ENCODE measurements at regions not wholly inside any gene's neighbourhood (a gene's known extent, or its start where the extent isn't known, plus 50 kb on each side); places are given as distances from the start of the nearest gene placed in this dataset.

DNA sequence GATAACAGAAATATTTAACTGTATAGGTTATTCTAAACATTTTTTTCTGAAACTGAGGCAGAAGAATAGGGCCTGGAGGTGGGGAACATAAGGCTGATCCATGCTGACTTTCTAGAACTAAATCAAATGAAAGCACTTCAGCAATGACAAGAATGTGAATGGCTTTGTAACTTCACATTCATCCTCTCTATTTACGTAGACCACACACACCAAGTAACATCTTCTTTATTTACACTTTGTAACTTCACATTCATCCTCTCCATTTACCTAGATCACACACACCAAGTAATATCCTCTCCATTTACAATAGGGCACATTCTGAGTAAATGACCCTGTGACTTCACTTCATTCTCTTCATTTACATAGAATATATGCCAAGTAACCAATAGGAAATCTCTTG, 251.8 kb upstream of the CDH9 start:
- Histone ChIP-seq H3K27ac (no peak overlapping the region), H3K4me1 (no peaks in the 10 kb centered on the region), H3F3A (ENCODE audit: low read depth) (no peaks in the 10 kb centered on the region), H3K79me2 (ENCODE audit: low read depth) (no peaks in the 10 kb centered on the region), H3K27me3 (no peaks in the 10 kb centered on the region), H2AFZ (replicated peaks) (no peak overlapping the region), H4K20me1 (ENCODE audit: low read depth) (no peaks in the 10 kb centered on the region), H3K4me3 (no peak overlapping the region), H3K9ac (no peak overlapping the region), H3K4me2 (no peak overlapping the region), H3K9me3 (ENCODE audit: low read depth) (no peaks in the 10 kb centered on the region), H3K36me3 (no peaks in the 10 kb centered on the region)
- TF ChIP-seq, protein P1, sequence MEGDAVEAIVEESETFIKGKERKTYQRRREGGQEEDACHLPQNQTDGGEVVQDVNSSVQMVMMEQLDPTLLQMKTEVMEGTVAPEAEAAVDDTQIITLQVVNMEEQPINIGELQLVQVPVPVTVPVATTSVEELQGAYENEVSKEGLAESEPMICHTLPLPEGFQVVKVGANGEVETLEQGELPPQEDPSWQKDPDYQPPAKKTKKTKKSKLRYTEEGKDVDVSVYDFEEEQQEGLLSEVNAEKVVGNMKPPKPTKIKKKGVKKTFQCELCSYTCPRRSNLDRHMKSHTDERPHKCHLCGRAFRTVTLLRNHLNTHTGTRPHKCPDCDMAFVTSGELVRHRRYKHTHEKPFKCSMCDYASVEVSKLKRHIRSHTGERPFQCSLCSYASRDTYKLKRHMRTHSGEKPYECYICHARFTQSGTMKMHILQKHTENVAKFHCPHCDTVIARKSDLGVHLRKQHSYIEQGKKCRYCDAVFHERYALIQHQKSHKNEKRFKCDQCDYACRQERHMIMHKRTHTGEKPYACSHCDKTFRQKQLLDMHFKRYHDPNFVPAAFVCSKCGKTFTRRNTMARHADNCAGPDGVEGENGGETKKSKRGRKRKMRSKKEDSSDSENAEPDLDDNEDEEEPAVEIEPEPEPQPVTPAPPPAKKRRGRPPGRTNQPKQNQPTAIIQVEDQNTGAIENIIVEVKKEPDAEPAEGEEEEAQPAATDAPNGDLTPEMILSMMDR (IDR thresholded peaks at IDR 0.05): no peak
- TF ChIP-seq EZH2 (IDR thresholded peaks at IDR 0.05) (no peak), EZH2phosphoT487 (IDR thresholded peaks at IDR 0.05) (no peak)
- Mint-ChIP-seq H3K4me1 (no peaks in the 10 kb centered on the region), H3K9me3 (peaks cover 9% of the 10 kb centered on the region), H3K4me3 (no peak overlapping the region), H3K27me3 (ENCODE audit: insufficient read depth, low read depth) (no peaks in the 10 kb centered on the region), H3K36me3 (no peaks in the 10 kb centered on the region), H3K27ac (no peak overlapping the region)
- DNase-seq (ENCODE audit: low spot score): no peak

DNA sequence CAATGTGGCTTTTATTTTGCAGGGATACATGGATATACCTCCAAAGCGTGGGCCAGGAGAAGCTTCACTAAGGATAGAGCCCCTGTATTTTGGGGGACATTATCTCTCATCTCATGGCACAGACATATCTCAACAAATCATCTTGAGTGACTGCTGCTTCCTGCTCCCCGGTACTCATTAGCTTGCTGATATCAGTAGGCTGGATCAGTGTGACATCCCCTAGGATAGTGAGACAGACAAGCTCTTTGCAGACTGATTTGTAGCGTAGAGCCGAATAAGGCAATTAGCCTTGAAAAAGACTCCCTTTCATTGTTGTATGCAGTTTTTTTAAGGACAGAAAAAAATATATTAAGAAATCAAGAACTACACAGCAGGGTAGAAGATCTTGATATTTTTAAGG, 237.7 kb upstream of the CDH9 start:
- no peak for DNase-seq (ENCODE audit: low spot score)
- H3K9me3 Mint-ChIP-seq: no peaks in the 10 kb centered on the region
- H3K27ac ChIP-seq: no peak overlapping the region
- no peaks in the 10 kb centered on the region for H3K27me3 ChIP-seq
- no peaks in the 10 kb centered on the region for H3K27me3 Mint-ChIP-seq (ENCODE audit: insufficient read depth, low read depth)
- no peak overlapping the region for H3K4me2 ChIP-seq
- H3K9ac ChIP-seq: no peak overlapping the region
- no peak overlapping the region for H2AFZ ChIP-seq (replicated peaks)
- H4K20me1 ChIP-seq (ENCODE audit: low read depth): no peaks in the 10 kb centered on the region
- no peak overlapping the region for H3K4me3 ChIP-seq
- no peaks in the 10 kb centered on the region for H3K36me3 Mint-ChIP-seq
- no peaks in the 10 kb centered on the region for H3K79me2 ChIP-seq (ENCODE audit: low read depth)
- no peak overlapping the region for H3K27ac Mint-ChIP-seq
- no peak overlapping the region for H3K4me3 Mint-ChIP-seq
- no peaks in the 10 kb centered on the region for H3K9me3 ChIP-seq (ENCODE audit: low read depth)
- no peaks in the 10 kb centered on the region for H3K4me1 Mint-ChIP-seq
- no peaks in the 10 kb centered on the region for H3K36me3 ChIP-seq
- H3F3A ChIP-seq (ENCODE audit: low read depth): no peaks in the 10 kb centered on the region
- H3K4me1 ChIP-seq: no peaks in the 10 kb centered on the region
- TF ChIP-seq EZH2phosphoT487 (IDR thresholded peaks at IDR 0.05) (no peak), EZH2 (IDR thresholded peaks at IDR 0.05) (no peak)
- TF ChIP-seq, protein P1 (IDR thresholded peaks at IDR 0.05): no peak

GRCh38 chr5:27275345-27275744, 237.0 kb upstream of the CDH9 start:
- Histone ChIP-seq H3K9me3 (ENCODE audit: low read depth) (no peaks in the 10 kb centered on the region), H3K9ac (no peak overlapping the region), H3K4me2 (no peak overlapping the region), H3K4me1 (no peaks in the 10 kb centered on the region), H3K79me2 (ENCODE audit: low read depth) (no peaks in the 10 kb centered on the region), H3K36me3 (no peaks in the 10 kb centered on the region), H3K27me3 (no peaks in the 10 kb centered on the region), H3K27ac (no peak overlapping the region), H2AFZ (replicated peaks) (no peak overlapping the region), H4K20me1 (ENCODE audit: low read depth) (no peaks in the 10 kb centered on the region), H3K4me3 (no peak overlapping the region), H3F3A (ENCODE audit: low read depth) (no peaks in the 10 kb centered on the region)
- TF ChIP-seq, protein P1 (IDR thresholded peaks at IDR 0.05): no peak
- TF ChIP-seq EZH2phosphoT487 (IDR thresholded peaks at IDR 0.05): no peak
- DNase-seq (ENCODE audit: low spot score): no peak
- Mint-ChIP-seq H3K4me1 (no peaks in the 10 kb centered on the region), H3K27me3 (ENCODE audit: insufficient read depth, low read depth) (no peaks in the 10 kb centered on the region), H3K27ac (no peak overlapping the region), H3K9me3 (no peaks in the 10 kb centered on the region), H3K4me3 (no peak overlapping the region), H3K36me3 (no peaks in the 10 kb centered on the region)

DNA sequence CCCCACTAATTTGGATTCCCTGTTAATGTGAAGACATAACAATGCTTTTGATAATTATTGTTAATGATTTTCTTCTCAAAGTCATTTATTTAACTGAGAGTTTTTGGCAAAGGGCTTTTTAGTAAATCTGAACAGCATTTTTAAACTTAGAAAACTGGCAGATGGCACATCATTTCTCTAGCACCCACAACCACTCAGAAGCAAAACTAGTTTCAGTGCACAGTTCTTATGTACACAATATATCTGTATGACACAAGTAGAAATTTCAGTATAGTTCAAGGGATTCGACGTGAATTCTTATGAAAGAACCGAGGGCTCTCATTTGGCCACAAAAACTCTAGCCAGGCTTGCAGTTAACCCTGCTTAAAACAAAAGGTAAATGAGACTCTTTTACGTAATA, 231.4 kb upstream of the CDH9 start:
- no peaks in the 10 kb centered on the region for H3K36me3 Mint-ChIP-seq
- no peak overlapping the region for H3K27ac Mint-ChIP-seq
- Histone ChIP-seq H3K9ac (no peak overlapping the region), H3K9me3 (ENCODE audit: low read depth) (no peaks in the 10 kb centered on the region), H2AFZ (replicated peaks) (no peak overlapping the region), H3K4me3 (no peak overlapping the region), H3K4me2 (no peak overlapping the region), H3K27ac (no peak overlapping the region), H3K36me3 (no peaks in the 10 kb centered on the region), H4K20me1 (ENCODE audit: low read depth) (no peaks in the 10 kb centered on the region), H3F3A (ENCODE audit: low read depth) (no peaks in the 10 kb centered on the region), H3K79me2 (ENCODE audit: low read depth) (no peaks in the 10 kb centered on the region), H3K4me1 (no peaks in the 10 kb centered on the region), H3K27me3 (no peaks in the 10 kb centered on the region)
- H3K4me1 Mint-ChIP-seq: no peaks in the 10 kb centered on the region
- no peak for TF ChIP-seq EZH2 (IDR thresholded peaks at IDR 0.05)
- TF ChIP-seq, protein P1 (IDR thresholded peaks at IDR 0.05): no peak
- TF ChIP-seq EZH2phosphoT487 (IDR thresholded peaks at IDR 0.05): no peak
- H3K9me3 Mint-ChIP-seq: peaks cover 2% of the 10 kb centered on the region
- no peak for DNase-seq (ENCODE audit: low spot score)
- H3K27me3 Mint-ChIP-seq (ENCODE audit: insufficient read depth, low read depth): no peaks in the 10 kb centered on the region
- H3K4me3 Mint-ChIP-seq: no peak overlapping the region
